Stimulated activated CD4-positive, alpha-beta T cell treated with anti-CD3 and anti-CD28 coated beads, Interleukin-4, amount 100 ng/mL, for 48 hours (primary cell): ENCODE measurements at regions not wholly inside any gene's neighbourhood (a gene's known extent, or its start where the extent isn't known, plus 50 kb on each side); places are given as distances from the start of the nearest gene placed in this dataset.

Experiments used
- DNase-seq, 2 donors: peaks; one replicate each; pipeline ENCODE4 v3.0.0-alpha.2; 2020; ENCODE audit warnings: low read depth in 2 of 2

DNA sequence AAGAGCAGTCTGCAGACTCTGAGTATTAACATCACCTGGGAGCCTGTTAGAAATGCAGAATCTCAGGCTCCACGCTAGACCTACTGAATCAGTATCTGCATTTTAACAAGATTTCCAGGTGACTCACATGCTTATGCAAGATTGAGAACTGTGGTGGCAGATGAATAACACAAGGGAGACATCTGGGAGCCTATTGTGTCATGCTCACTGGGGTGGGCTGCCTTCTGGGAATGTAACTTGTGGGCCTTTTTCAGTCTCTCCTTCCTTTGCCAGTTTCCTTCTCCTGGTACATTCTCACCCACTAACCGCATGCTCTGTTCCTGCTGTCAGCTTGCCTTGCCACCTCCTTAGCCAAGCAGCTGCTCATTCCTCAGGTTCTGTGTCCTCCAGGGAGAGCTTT lies 176.6 kb upstream of the C9orf72 start:
- DNase-seq = no peak

DNA sequence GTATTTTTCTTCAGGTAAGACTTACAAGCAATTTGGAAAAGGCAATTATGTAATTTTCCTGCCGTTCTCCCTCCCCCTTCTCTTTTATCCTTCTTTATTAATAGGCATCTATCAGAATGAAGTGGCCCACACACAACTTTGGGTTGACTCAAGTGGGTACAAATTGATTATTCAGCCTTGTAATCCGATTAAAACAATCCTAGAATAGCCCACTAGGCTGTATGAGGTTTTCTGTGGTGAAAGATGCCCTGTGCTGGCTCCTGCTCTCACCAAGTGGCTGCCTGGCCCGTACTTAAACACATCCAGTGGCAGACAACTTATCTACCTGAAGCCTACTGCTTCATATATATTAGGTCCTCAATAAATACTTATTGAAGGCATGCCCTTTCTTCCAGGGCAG lies 177.3 kb upstream of the C9orf72 start:
- DNase-seq = no peak

DNA sequence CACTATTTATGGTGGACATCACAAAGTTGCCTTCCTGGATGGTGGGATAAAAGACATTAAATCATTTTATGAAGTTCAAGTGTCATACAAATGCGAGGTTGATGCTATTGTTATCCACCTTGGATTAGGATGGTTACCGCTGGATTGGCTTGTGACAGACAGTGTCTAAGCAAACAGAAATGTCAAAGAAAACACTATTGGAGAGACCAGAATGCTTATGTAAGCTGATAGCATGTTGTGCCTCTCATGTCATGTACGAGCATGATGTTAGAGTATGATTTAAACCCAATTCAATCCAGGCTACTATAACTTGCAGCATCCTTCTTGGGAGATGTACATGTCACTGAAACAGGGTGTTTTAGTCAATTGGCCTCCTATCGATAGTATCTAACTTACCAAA lies 178.8 kb upstream of the C9orf72 start:
- DNase-seq = no peak

DNA sequence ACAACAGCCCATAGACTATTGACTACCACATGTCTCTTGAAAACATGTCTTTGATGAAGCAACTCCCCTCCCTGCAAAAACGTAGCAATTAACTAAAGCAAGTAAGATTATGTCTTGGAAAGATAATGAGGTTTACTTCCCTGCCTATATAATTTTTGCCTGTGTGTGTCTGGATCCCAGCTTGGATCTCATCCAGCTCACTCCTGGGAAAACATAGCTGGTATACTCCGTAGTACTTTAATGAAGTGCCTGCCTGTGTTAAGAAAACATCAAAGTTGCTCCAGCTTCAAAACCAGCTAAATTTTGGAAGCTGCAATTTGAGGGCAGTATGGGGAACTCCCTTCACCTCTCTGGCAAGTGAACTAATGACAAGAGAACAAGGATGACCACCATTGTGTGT lies 182.6 kb upstream of the C9orf72 start:
- no peak for DNase-seq

DNA sequence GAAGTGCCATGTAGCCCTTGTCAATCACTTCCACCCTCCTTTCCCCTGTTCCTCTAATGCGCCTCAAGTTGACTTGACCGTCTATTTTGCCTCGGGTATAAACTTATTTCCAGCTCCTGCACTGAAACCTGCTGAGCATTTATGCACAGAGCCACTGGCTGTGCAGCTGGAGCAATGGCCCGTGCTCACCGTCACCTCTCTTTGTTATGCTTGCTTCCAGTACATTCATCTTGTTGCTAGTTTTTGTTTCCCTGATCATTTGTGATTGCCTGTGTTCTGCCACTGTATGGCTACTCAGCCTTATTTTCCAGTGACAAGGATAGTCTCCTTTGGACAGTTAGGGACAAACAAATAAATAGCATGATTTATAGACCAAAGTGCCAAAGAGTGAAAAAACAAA lies 183.1 kb upstream of the C9orf72 start:
- no peak for DNase-seq

DNA sequence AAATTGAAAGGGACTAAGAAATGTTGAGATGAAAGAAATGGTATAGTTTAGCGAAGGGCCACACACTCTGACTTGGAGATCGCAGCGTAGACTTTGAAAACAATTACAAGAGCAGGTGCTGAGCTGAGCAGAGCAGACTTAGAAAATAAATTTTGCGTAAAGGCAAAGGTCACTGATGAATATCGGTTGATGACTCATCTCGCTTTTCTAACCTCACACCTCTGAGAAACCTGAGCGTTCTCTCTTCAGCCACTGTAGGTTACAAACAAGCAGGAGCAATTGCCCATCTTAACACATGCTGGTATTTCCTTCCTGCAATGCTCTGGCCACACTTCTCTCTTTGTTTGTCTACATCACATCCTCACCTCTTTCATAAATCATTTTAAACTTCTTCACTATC lies 190.6 kb upstream of the C9orf72 start:
- DNase-seq = no peak

DNA sequence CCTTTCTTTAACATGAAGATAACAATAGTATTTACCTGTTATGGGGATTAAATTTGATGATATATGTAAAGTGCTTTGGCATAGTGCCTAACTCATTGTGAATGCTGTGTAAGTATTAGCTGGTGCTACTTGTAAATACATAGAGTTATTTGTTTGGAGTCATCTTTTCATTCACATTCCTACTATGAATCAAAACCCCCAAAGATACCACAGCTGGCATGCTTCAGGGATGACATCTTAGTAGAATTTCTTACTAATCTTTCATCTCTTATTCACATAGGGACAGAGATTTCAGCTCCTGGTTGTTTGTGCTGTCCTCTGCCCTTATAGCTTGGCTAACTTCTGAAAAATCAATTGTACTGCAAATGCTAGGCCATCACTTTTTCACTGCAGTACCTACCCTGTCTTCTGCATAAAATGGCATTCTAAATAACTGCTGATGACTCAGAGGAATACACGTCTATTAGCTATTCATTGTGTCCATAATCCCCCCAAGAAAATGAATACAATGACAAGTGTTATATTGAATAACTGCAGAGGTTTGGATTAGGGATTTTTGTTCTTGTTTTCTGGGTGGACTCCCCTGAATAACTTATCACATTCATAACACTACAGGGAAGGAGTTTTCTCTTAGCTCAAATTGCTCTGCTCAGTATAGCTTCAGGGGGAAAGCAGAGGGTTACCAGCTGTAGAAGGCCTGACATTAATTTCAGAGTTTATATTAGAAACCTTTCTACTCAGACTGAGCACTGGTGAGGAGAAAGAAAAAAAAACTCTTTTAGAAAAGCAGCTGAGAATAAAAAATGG lies 192.2 kb upstream of the C9orf72 start:
- DNase-seq = no peak

DNA sequence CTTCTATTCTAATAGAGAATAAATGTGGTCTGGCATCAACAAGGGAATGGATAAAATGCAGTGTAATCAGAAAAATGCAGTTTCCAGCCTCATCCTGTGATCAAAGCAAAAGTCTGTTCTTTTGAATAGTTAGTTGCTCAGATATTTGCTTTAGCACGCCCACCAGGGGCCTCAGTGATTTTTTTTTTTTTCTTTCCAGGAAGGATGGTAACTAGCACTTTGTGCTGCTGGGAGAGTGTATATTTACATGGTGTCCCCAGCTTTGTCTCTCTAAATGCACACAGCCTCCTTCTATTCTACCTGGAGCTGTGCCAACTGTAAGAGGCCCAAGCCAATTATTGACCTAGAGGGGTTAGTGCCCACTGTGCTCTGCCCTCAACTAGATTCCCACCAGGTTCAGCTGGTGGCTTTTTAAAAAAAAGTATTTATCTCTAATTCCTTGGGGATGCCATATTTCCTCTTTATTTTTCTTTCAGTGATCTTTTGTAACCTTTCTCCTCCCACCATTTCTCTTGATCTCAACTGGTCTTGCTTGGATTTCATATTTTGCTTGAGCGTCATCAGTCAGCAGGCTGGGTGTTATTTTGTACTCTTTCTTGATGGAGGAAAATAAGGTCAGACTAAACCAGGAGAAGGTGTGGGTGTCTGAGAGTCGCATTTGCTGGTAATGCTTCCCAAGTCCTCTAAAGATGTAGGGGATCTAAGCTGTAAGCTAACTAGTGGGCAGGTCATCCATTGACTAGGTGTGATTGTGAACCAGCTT lies 193.0 kb upstream of the C9orf72 start:
- no peak for DNase-seq

DNA sequence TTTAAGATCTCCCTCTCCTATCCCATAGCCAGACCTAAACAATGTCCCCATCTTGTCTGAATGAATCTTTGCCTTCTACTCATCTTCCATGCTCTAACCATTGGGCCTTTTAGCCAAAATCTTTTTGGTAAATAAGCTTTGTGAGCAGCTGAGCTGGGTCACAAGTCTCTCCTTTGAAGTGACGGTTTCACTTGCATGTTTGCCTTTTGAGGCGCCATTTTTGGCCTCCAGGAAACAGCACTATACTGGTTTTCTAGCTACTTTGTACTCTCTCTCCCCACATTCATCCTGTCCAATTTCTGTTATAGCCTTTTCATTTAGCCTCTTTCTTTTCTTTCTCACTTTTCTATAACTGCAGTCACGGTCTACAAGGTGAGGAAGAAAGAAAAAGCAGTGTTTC lies 195.5 kb upstream of the C9orf72 start:
- no peak for DNase-seq

DNA sequence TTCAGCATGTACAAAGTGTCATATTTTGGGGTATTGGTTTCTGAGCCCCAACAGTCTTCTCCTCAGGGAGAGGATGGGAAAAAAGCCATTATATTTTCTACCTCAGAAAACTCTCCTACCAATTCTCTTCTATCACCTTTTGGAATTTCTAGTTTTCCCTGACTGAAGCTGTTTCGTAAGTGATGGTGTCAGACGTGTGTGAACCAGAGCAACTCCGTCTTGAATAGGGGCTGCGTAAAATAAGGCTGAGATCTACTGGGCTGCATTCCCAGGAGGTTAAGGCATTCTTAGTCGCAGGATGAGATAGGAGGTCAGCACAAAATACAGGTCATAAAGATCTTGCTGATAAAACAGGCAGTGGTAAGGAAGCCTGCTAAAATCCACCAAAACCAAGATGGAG lies 197.3 kb upstream of the C9orf72 start:
- DNase-seq = no peak

DNA sequence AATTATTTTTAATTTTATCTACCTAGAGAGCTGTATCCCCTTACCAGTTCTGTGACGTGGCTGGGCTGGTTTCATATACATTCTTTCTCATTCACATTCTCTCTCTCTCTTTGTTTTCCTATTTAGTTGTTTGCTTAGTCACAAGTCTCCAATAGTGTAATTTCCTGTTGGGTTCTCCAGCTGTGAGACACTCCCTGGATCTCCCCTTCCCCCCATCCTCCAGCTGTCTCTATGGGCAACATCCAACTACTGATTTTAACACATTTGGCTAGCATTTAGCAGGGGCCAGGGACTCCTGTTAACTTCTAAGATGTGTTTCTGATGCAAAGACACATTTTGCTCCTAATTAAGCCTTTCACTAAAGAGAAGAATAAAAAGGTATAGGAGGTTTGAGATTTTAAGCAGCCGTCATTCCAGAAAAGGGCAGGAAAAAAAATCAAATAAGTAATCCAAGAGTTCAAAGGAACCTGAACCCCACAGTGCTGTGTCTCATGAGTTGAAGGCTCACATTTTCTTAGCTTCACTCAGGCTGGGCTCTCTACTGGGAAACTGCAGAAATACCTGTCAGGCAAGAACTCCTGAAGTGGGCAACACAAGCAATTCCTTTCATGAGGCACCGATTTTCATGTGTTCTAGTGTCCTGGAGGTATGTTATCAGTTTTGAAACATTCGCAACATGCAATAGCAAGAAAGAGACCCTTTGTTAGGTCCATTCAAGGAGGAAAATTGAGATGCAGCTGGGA lies 198.7 kb upstream of the C9orf72 start:
- DNase-seq = no peak

DNA sequence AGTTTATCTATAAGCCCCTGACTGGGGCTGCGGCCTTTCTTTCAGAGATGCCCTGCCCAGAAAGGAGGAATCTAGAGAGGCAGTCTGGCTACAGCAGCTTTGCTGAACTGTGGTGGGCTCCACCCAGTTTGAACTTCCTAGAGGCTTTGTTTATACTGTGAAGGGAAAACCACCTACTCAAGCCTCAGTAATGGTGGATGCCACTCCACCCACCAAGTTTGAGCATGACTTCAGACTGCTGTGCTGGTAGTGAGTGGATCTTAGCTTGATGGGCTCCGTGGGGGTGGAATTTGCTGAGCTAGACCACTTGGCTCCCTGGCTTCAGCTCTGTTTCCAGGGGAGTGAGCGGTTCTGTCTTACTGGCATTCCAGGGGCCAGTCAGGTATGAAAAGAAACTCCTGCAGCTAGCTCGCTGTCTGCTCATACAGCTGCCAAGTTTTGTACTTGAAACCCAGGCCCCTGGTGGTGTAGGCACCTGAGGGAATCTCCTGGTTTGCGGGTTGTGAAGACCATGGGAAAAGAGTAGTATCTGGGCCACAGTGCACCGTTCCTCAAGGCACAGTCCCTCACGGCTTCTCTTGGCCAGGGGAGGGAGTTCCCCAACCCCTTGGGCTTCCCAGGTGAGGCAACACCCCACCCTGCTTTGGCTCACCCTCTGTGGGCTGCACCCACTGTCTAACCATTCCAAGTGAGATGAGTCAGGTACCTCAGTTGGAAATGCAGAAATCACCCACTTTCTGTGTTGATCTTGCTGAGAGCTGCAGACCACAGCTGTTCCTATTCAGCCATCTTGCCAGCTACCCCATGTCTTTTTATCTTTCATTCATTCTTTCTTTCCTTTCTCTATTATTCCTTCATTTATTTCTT lies 211.8 kb upstream of the C9orf72 start:
- peak in 1 of 2 donors; percentile 11 for DNase-seq

DNA sequence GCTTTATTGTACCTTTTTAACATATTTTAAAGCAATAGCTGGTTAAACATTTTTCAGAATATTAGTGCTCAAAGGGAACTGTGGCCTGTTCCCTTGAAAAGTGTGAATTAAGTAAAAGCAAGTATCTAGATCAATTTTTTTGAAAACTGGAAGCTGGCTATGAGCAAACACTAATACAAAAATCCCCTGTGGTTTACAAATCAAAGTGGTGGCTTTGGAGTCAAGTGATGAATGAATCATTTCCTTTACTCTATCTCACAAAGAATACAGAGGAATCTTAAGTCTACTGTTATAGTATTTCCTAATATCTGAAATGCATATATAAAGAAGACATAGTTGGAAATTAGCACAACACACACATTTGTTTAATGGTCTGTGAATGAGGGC lies 212.4 kb upstream of the C9orf72 start:
- DNase-seq = no peak

DNA sequence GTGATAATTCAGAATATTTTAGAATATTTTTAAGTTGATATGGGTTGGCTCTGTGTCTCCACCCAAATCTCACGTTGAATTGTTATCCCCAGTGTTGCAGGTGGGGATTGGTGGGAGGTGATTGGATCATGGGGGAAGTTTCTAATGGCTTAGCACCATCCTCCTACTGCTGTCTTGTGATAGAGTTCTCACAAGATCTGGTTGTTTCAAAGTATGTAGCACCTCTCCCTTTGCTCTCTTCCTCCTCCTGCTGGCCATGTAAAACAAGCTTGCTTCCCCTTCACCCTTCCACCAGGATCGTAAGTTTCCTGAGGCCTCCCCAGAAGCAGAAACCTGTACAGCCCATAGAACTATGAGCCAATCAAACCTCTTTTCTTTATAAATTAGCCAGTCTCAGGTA lies 214.6 kb upstream of the C9orf72 start:
- no peak for DNase-seq

DNA sequence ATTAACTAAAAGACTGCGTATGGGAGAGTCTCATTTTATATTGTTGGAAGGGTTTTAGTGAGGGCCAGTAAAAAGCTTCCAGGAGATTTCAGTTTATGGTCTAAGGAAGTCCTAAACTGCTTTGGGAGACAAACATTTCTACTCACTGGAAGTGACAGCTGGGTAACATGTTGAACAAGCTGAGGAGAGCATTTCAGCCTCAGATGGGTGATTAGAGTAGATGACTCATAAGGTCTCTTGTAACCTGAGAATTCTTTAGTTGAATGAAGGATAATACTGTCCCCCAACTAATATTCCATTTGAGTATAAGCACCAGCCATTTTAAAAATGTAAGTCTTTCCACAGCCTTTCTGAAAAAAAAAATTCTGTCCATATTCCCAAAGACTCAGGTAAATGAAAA lies 218.0 kb upstream of the C9orf72 start:
- no peak for DNase-seq

DNA sequence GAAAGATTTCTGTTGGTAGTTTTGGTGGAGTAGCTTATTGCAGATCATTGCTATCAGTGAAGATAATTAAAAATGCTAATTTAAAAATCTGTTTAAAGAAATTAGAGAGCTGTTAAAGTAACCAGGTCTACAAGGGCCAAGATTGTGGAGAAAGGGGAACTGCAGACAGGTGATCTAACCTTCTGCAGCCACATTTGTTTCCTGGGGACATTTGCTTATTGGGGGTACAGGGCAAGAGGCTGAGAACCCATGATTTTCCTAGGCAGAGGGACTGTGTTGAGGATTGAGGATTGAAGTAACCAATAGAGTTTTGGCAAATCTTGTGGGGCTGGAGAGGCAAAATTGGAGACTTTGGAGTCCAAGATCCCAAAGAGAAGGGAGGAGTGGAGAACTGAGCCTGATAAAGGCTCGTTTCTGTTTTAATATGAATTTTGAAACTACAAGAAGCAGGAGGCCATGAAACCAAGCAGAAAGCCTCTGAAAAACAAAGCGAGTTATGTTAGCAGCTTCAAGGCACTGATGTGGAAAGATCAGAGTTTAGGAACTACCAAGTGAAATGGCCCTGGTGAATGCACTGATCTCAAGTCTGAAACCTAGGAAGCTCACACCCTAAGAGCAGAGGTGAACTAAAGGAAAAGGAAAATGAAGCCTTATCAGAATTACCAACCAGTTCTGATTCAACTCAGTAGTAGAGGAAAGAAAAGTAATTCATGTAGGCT lies 219.8 kb upstream of the C9orf72 start:
- DNase-seq = no peak

DNA sequence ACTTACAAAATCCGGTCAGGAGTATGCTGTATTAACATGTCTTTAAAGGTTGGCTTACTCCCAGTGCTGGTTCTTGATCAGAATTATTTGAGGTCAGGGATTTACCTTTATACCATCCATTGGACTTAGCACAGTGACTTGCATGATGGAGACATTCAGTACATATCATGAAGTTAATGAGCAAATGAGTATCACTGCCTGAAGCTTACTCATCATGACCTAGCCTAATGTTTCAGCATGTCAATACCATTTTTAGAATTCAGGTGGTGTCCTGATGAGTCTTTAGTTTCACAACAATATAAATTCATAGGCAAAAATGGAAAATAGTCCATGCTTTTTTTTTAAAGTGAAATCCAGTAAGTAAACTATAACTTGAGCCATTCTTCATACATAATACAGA lies 226.0 kb upstream of the C9orf72 start:
- DNase-seq = no peak

DNA sequence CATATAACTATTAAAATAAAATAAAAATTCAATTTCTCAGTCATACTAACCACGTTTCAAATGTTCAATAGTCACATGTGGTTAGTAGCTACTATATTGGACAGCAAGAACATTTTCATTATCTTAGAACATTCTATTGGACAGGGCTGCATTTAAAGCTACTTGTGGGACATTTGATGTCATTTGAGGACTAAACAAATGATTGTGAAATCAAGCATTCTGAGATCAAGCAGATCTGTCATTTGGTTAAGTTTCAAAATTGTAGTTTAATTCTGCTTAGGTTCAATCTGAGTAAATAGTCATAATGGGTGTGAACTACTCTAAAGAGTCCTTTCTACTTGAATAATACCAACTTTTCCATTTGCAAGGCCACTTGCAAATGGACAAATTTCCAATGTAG lies 226.9 kb upstream of the C9orf72 start:
- DNase-seq = no peak

DNA sequence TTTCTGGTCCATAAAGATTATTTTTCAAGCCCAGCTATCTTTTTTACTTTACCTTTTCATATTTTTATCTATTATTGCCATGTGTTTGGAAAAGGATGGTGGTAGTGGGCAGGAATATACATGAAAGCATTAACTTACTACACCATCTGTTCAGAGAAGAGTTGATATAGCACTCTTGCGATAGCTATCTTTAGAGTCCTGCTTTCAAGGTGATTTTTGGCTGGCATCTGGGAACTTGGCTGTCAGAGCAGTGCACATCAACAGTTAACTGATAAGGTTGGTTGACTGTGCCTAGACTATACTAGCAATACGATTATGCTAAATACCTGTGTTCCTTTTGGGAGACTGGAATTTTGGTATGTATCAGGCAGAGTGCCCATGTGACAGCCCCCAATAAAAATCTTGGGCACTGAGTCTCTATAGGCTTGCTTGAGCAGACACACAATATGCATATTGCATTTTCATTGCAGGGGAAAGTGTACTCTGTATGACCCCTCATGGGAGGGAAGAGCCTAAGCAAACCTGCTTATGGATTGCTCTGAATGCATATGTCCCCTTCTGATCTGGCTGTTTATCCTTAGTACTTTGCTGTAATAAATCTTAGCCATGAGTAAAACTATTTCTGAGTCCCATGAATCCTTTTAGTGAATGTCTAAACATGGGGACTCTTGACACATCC lies 227.6 kb upstream of the C9orf72 start:
- no peak for DNase-seq

DNA sequence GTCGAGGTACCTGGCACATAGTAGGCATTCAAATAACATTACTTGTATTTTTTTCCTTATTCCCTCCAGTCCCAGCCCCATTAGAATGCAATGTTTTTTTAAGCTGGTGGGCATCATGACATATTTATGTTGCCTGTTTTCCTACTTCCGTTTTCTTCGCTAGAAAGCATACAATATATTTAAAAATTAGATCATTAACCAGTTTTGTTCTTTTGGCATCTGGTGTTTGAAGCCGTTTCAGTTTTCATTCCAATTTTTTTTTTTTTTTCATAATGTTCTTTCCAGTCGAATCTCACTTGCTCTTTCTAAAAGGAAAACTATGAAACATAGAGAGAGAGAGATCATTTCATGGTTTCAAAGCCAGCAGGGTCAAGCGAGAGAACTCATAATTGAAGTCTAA lies 228.3 kb upstream of the C9orf72 start:
- no peak for DNase-seq

DNA sequence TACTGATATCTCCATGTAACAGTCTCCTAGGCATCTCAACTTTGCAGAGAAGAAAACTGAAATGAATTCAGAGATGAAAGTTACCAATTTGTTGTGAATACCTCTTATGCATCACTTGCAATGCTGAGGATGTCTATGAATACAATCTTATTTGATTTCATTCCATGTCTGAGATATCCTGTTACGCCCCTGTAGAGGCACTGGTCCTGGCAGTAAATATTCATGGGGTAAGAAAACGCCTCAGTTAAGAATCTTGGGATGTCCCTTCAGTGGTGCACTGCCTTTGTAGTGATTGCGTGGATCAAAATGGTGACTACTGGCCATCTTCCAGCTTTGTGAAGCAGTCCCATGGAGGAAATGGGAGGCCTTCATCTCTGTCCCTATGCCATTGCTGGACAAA lies 229.1 kb upstream of the C9orf72 start:
- no peak for DNase-seq
